Hypothalamus (tissue), 51 donors: ENCODE measurements at regions not wholly inside any gene's neighbourhood (a gene's known extent, or its start where the extent isn't known, plus 50 kb on each side); places are given as distances from the start of the nearest gene placed in this dataset.

ENCODE experiments used
- DNase-seq, 51 donors: peaks; one replicate each; lab custom pipeline; 2025; lab: John Stamatoyannopoulos, UW

DNA sequence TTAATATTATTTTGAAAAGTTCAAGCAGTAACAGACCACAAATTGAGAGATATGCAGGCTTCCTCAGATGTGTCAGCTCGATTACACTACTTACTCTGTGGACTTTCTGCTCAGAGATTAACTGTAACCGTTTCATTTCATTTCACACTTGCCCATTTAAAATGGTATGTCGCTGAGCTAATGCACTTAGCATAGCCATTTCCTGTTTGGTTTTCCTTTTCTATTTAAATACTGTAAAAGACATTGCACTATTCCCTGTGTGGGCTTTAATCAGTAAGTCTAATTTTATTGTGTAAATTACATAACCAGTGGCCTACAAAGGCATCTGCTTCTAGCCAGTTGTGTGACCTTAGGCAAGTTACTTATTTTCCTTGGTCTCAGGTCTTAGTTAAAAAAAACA lies 237.6 kb downstream of the LACC1 start:
- DNase-seq = no peak

DNA sequence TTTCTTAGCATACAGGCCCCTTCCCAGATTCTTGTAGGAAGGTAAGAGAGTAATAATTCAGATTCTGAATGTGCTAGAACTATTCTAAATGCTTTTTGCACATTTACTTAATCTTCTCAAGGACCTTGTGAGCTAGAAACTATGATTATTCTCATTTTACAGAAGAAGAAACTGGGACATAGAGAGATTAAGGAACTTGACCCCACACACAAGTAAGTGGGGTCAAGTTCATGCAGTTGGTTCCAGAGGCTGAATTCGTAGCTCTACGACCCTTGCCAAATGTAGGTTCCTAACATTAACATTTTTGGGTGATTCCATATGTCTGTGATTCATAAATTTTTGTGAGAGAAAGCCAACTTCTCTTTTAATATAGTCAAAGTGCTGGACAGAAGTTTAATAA lies 238.1 kb downstream of the LACC1 start:
- DNase-seq = no peak

DNA sequence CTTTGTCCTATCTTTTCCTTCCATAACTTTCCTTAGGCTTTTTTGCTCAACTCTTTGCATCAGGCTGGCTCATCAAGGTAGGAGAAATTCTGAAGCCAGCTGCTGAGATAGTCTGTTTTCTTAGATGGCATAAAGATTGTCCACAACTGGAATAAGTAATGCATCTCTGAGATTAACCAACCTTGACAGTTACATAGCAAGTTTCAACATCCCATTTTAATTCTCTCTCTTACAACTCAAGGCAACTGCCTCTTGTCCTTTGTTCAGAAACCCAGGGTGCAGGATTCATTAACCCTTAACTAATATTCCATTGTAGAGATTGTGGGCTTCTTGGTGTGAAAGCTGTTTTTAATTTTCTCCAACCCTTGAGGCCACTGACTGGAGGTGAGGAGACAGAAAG lies 239.2 kb downstream of the LACC1 start:
- DNase-seq = no peak

DNA sequence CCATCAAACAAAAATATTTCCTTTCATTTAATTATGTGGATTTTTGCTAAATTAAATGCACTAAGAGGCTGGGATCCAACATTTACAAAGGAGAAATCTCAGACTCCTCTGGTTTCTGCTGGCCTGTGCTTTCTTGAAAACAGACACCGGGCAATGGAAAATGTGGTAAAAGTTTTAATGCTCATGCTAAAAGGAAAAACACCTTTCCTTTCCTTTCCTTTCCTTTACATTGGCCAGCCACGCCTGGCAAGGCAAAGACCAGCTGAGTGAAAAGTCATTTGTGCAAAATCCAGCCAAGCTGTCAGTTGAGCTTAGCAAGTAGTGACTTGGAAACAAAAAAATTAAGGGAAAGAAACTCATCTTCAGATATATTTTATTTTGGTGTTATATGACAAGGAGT lies 240.3 kb downstream of the LACC1 start:
- DNase-seq = no peak

DNA sequence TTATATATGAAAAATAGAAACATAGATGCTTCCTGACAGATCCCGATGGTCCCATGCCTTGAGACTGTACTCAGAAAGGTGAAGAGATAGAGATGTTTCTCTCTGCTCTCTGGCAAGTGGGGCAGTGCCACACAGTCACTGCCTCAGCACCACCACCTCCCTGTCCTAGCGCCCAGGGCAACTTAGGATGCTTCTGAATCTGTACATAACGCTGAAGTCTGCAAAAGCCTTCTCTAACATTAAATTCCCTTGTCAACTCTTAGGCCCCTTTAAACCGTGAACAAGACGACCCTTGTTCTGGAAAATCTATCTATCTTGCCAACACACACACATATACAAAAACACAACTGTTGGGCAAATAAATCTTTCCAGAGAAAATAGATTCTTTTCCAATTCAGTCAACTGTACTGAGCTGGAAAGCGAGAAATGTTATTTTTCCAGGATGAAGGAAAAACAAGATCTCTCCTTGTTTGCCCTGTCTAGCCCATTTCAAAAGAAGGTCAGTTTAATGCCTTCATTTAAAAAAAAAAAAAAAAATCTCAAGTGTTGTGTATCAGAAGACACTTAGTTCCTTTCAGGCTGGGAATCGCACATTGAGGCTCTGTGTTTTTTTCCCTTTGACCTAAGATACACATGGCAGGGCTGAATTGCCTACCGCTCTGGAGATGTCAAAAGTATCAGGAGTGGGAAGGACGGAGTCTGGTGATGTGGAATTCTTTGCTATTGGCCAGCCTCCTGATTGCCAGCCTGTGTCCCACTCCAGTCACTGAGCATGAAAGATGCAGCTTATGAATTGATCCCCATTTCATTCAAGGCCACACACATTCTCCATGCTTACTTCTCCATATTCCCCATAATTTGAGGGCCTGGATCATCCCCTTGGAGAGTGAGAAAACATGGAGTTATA lies 241.4 kb downstream of the LACC1 start:
- DNase-seq = peak in 6 of 51 donors; percentile 10 to 54 (median 17)

DNA sequence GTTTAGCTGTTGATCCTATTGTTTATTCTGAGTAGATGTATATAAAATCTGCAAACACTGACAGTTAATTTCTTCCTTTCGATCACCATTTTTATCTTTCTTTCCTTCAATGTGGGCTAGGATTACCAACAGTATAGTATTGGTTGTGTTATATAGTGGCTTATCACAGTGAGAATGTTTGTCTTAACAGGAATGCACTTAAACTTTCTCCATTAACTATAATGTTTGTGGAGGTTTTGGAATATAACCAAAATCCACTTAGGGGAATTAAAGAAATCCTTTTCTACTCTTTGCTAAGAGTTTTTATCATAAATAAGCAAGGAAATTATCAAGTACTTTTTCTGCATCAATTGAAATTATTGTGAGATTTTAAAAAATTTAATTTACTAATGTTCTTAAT lies 244.6 kb downstream of the LACC1 start:
- DNase-seq = no peak

DNA sequence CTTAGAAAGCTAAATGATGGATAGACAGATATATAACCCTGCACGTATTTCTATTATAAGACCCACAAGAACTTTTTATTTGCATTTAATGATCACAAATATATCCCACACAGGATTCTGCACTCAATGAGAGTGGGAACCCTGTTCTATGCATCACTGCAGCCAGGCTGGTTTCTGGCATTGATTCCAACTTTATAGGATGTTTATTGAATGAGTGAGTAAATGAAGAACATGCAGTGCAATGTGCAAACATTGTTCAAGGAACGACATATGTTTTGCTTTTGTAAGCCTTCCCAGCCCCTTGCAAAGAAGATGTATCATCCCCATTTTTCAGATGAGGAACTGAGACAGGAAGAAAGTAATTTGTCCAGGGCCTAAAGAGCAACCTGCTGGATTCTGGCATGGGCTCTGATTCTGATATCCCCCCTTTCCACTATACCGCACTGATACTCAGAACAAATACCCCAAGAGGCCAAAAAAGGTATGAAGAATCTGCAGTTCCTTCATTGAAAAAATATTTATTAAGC lies 246.3 kb downstream of the LACC1 start:
- no peak for DNase-seq

DNA sequence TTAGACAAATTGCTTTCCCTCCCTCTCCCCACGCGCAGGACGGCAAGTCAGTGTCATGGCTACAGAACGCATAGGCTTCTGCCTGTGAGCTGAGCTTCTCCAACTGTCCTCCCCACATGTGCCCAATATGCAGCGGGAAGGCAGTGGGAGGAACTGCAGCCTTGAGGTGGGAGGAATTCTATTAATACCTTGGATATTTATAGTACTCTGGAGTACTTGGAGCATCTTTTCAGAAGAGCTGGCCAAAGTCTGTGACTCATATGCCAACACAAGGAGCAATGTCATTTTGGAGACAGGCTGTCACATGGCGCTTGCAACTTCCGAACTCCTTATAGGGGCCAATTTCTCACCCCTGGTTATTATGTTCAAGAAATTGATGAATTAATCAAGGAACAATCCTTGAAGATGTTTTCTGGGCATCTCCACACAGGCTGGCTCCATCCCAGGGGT lies 245.0 kb upstream of the SERP2 start:
- peak in 2 of 51 donors; percentile 35 to 71 for DNase-seq

DNA sequence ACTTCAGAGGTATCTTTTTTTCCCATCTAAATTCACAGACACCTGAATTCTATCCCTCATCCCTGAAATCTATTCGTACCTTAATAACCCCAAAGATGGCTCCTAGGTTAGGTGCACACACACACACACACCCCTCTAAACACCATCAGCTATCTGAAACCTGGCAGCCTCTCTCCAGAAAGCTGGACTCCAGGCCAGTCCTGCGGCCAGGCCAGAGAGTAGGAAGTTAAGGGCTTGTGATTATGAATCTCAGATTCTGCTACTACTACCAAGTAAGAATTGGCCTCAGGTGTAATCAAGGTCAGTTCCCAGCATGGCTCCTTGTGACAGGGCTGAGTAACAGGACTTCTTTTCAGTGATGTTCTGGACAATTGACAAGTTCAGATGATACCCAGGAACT lies 244.2 kb upstream of the SERP2 start:
- no peak for DNase-seq

DNA sequence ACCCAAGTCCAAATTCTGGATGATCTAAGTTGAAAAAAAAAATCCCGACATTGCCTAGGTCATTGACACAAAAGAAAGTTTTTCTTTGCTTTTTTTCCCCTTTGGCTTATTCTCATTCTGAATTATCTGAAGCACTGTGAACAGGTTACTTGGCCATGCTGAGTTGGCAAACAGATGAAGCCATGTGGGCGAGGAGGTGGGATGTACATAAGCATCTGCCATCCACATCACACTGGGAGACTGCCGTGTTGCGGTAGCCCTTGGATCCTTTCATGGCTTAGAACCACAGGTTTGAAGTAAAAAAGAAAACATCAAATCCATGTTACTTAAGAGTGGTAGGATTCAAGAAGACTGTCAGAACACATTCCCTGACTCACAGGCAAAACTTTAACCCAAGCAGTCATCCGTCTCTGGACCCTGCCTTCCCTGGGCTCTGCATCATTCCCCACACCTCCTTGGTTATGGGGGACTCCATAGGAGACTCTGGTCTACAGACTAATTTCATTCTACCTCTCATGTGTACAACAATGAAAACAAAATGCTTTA lies 242.5 kb upstream of the SERP2 start:
- DNase-seq = no peak

DNA sequence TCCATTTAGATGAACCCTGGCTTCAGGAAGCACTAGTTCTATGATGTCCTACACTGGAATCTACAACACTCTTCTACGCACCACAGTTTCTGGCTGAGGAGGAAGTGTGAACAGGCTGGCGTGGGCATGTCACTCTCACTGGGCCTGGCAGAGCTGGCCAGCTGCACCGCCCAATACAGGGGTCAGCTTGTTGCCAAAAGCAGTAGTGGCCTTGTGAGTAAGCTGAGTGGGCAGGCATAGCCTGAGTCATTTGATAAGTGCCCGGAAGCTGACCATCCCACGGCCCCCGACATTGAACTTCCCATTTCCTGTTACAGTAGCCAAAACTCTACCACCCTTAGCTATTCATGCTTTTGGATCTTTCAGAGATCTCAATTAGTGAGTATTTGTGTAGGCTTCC lies 240.9 kb upstream of the SERP2 start:
- DNase-seq = peak in 17 of 51 donors; percentile 3 to 42 (median 27)

DNA sequence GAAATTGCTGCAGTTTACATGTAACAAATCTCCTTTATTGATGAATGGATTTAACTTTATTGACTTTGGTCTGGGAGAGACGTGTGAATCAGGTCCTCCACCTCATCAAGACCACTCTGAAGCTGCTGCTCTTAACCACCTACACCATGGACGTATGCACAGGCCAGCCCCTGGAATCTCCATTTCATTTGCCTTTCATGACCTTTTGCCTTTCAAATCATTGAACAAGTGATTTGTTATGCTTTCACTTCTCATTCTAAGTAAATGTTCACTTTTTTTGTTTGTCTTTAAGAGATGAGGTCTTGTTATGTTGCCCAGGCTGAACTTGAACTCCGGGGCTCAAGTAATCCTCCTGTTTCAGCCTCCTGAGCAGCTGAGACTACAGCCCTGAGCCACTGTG lies 240.0 kb upstream of the SERP2 start:
- no peak for DNase-seq

DNA sequence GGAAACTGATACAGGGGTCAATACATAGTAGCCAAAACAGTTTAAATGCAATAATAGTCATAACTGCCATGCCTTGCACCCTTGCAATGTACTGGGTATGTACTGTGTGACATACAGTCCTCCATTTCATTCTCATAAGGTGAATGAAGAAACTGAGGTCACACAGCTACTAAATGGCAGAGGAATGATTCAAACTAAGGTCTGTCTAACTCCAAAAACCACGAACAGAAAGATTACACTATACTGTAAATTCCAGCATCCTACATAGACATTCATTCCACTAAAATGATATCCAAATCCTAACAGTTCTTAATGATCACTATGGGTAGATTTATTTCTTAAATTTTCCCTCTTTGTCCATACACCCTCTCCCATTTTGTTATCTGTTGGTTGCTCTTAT lies 238.1 kb upstream of the SERP2 start:
- DNase-seq = no peak

DNA sequence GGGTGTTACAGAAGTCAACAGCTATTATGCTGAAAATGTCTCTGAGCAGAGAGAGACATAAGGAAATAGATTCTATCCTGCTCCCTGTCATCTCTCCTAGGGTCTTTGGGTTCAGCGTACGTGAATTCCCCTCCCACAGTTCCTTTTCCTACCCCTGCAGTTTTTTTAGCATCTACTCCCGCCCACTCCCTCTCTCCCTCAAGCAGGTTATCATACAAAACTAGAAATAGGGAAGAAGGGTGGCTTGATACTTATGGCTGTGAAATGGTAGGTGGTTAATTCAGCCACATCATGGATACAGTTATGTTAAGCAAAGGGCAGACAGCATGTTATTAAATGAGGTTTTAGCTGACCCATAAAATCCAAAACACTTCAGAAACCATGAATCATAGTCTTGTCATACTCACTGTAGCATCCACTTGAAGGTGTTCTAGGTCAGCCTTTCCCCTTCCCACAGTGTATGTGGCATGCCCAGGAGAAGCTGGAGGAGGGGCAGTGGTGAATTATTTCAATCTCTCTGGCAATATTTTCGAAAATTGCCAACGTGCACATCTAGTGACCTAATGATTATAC lies 236.8 kb upstream of the SERP2 start:
- no peak for DNase-seq

DNA sequence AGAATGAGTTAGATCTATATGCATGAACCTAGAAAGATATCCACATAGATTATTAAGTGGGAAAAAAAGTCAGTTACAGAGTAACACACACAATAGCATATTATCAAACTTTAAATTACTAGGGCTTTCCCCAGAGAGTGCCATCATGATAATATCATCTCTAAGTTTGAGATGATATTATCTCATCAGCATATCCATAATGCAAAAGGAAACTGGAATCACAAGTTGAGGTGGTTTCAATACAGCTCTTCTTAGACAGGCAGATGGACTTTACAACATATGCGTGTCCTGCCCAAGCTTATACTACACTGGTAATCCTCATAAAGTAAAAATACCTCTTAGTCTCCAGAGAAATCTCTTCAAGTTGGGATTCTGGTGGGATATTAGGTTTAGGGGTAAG lies 236.2 kb upstream of the SERP2 start:
- DNase-seq = no peak

DNA sequence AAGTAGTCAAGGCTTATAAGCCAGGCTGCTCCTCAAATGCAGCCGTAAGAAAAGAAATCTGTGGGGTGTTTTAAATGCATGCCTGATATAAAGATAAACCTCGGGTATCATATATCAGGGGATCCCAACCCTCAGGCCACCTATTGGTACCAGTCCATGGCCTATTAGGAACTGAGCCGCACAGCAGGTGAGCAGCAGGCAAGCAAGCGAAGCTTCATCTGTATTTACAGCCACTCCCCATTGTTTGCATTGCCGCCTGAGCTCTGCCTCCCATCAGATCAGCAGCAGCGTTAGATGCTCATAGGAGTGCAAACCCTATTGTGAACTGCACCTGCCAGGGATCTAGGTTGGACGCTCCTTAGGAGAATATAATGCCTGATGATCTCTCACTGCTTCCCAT lies 233.5 kb upstream of the SERP2 start:
- no peak for DNase-seq

DNA sequence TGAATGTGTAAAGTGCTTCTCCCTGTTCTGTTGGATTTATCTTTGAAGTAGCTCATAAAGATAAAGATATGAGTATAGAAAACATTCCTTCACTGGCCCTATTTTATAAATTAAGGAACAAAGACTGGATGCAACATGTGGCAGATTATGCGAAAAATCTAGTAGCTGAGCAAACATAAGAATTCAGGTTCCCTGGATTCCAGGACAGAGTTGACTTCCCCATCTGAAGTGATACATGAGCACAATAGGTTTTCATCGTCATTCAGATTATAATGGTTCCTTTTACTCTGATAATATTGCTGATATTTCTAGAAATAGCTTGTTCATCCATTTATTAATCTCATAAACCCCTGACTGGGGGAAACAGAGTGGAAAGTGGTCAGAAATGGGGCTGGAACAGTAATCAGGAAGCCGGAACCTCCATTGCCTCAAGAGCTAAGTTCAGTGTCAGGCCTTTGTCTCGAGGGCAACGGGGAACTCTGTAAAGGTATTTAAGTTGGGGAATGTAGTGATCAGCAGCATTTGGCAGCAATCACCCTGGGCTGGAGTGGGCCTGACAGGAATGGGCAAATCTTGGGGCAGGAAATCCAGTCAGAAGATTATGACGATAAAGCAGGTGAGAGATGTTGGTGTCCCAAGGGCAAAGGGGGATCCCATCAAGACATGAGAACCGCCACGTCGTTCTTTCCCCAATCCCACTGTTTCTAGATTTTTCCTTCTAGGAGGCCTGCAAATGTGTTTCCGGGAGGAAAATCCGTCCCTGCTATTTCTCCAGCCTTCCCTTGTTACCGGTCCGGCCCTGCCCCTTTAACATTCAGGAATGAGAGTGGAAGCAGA lies 232.5 kb upstream of the SERP2 start:
- DNase-seq = no peak

DNA sequence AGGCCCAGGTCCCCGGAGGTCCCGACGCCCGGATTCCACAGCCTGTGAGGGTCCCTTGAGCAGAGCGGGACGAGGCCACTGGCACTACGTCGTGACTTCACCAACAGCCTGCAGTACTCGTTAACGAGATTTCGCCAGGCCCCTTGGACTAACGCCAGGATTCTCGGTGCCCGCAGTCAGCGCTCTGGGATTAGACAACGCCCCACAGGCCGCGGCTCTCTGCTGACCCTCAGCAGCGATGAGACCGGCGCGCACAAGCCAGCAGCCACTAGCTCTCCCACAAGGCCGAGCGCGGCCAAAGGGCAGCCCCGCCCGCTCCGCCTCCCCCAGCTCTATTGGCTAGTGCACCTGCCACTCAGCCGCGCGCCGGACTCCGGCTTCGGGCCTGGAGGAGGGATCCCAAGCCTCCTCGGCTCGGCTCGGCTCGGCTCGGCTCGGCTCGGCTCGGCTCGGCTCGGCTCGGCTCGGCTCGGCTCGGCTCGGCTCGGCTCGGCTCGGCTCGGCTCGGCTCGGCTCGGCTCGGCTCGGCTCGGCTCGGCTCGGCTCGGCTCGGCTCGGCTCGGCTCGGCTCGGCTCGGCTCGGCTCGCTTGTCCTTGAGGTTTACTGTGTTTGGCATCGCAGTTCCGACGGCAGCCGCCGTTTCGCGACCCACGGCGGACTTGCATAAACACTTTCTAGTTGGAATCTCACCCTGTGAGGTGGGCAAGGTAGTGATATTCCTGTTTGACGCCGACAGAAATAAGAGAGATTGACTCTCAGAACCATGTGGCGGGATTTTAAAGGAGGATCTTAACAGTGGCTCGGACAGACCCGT lies 231.7 kb upstream of the SERP2 start:
- peak; percentile 70 to 99 (median 96) for DNase-seq

DNA sequence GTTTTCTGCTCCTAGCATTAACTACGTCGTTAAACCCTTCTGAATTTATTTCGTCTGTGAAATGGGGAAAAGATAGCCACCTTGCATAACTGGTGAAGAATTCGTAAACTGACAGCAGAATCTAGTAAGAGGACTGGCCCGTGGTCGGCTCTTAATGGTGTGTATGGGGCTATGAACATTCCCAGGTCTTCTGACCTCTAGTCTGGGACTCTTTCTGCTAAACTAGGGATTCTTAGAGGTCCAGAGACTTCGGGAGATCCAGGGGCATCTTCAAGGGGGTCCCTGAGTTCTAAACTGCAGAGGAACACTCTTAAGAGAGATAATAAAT lies 231.1 kb upstream of the SERP2 start:
- DNase-seq = no peak
